WTC11 (cell line): ENCODE measurements at regions not wholly inside any gene's neighbourhood (a gene's known extent, or its start where the extent isn't known, plus 50 kb on each side); places are given as distances from the start of the nearest gene placed in this dataset.

Experiments
- ATAC-seq: fragments of 200-7000 bp; cut with Tn5 transposase; 2 replicates; pipeline ENCODE4 v1.10.0; 2021; ENCODE audit warnings: mild to moderate bottlenecking, moderate library complexity
- CTCF ChIA-PET: fragments of 300-600 bp; sonication (Branson Sonifier 250); formaldehyde crosslinking; loops from one replicate; lab custom pipeline; 2021; ENCODE audit warnings: antibody characterized with exemption; lab: Charles Lee
- POLR2A ChIA-PET: fragments of 350-600 bp; sonication (Branson Sonifier 250); formaldehyde crosslinking; loops from one replicate; lab custom pipeline; 2021; ENCODE audit warnings: antibody characterized with exemption; lab: Charles Lee
- DNase-seq: peaks from one replicate; pipeline ENCODE4 v3.0.0; 2021; ENCODE audit warnings: low spot score
- H3K27ac Mint-ChIP-seq: 2 replicates; pipeline ENCODE4 v1.8.0; 2021; ENCODE audit warnings: mixed read lengths
- H3K27me3 Mint-ChIP-seq: 2 replicates; pipeline ENCODE4 v1.8.0; 2021; ENCODE audit warnings: low read depth, mild to moderate bottlenecking, moderate library complexity, mixed read lengths
- H3K36me3 Mint-ChIP-seq: 2 replicates; pipeline ENCODE4 v1.8.0; 2021; ENCODE audit warnings: mixed read lengths
- H3K4me1 Mint-ChIP-seq: 2 replicates; pipeline ENCODE4 v1.8.0; 2022; ENCODE audit warnings: mixed read lengths
- H3K4me3 Mint-ChIP-seq: 2 replicates; pipeline ENCODE4 v1.8.0; 2021; ENCODE audit warnings: mild to moderate bottlenecking, moderate library complexity, mixed read lengths
- H3K9me3 Mint-ChIP-seq: 2 replicates; pipeline ENCODE4 v1.8.0; 2021; ENCODE audit warnings: mixed read lengths
- E2F1 ChIP-seq: sonication (generic); formaldehyde crosslinking; IDR thresholded peaks from 2 replicates; pipeline ENCODE4 v1.8.0; 2022; ENCODE audit warnings: mild to moderate bottlenecking, missing genetic modification reagents
- ETV6 ChIP-seq: sonication (generic); formaldehyde crosslinking; IDR thresholded peaks from 2 replicates; pipeline ENCODE4 v1.8.1; 2022; ENCODE audit warnings: mild to moderate bottlenecking, missing genetic modification reagents
- FOXK1 ChIP-seq: sonication (generic); formaldehyde crosslinking; IDR thresholded peaks from 2 replicates; pipeline ENCODE4 v1.8.0; 2022; ENCODE audit warnings: mild to moderate bottlenecking, moderate library complexity, missing genetic modification reagents
- GABPB1 ChIP-seq: sonication (generic); formaldehyde crosslinking; IDR thresholded peaks from 2 replicates; pipeline ENCODE4 v1.8.1; 2023; ENCODE audit warnings: mild to moderate bottlenecking, missing genetic modification reagents
- IRF1 ChIP-seq: sonication (generic); formaldehyde crosslinking; IDR thresholded peaks from 2 replicates; pipeline ENCODE4 v1.8.0; 2023; ENCODE audit warnings: missing genetic modification reagents
- JUN ChIP-seq: sonication (generic); formaldehyde crosslinking; IDR thresholded peaks from 2 replicates; pipeline ENCODE4 v1.8.0; 2023; ENCODE audit warnings: mild to moderate bottlenecking, missing genetic modification reagents
- OVOL2 ChIP-seq: fragments of 250-450 bp; sonication (Bioruptor Pico); IDR thresholded peaks from 2 replicates; pipeline ENCODE4 v1.9.0; 2021; ENCODE audit warnings: mild to moderate bottlenecking, borderline replicate concordance
- PRDM15 ChIP-seq: sonication (generic); formaldehyde crosslinking; IDR thresholded peaks from 2 replicates; pipeline ENCODE4 v1.8.0; 2022; ENCODE audit warnings: missing genetic modification reagents
- PRRX2 ChIP-seq: fragments of 250-450 bp; sonication (Bioruptor Pico); IDR thresholded peaks from 2 replicates; pipeline ENCODE4 v1.8.0; 2021; ENCODE audit warnings: mild to moderate bottlenecking
- SP1 ChIP-seq: sonication (generic); formaldehyde crosslinking; conservative IDR thresholded peaks from 2 replicates; pipeline ENCODE4 v1.8.1; 2022; ENCODE audit warnings: missing genetic modification reagents
- TP53 ChIP-seq: sonication (generic); formaldehyde crosslinking; IDR thresholded peaks from 2 replicates; pipeline ENCODE4 v1.8.1; 2023; ENCODE audit warnings: mild to moderate bottlenecking, missing genetic modification reagents
- ZBTB21 ChIP-seq: sonication (generic); formaldehyde crosslinking; IDR thresholded peaks from 2 replicates; pipeline ENCODE4 v1.8.1; 2023; ENCODE audit warnings: mild to moderate bottlenecking, missing genetic modification reagents, borderline replicate concordance
- ZBTB43 ChIP-seq: sonication (generic); formaldehyde crosslinking; IDR thresholded peaks from 2 replicates; pipeline ENCODE4 v1.8.1; 2023; ENCODE audit warnings: mild to moderate bottlenecking, missing genetic modification reagents
- ZNF425 ChIP-seq: fragments of 250-450 bp; sonication (Bioruptor Pico); conservative IDR thresholded peaks from 2 replicates; pipeline ENCODE4 v1.9.0; 2021; ENCODE audit warnings: mild to moderate bottlenecking
- ZNF671 ChIP-seq: fragments of 250-450 bp; sonication (Bioruptor Pico); IDR thresholded peaks from 2 replicates; pipeline ENCODE4 v1.8.0; 2021; ENCODE audit warnings: mild to moderate bottlenecking
- ZSCAN18 ChIP-seq: fragments of 250-450 bp; sonication (Bioruptor Pico); IDR thresholded peaks from 2 replicates; pipeline ENCODE4 v2.1.2; 2022; ENCODE audit warnings: mild to moderate bottlenecking, moderate library complexity
- TF ChIP-seq, protein P1 (sequence below): sonication (generic); formaldehyde crosslinking; IDR thresholded peaks from 2 replicates; pipeline ENCODE4 v1.8.1; 2023; ENCODE audit warnings: mild to moderate bottlenecking, missing genetic modification reagents
- TF ChIP-seq, protein P2 (sequence below): sonication (generic); formaldehyde crosslinking; IDR thresholded peaks from 2 replicates; pipeline ENCODE4 v1.8.0; 2022; ENCODE audit warnings: mild to moderate bottlenecking, missing genetic modification reagents

GRCh38 chr9:78871452-78872331, 574.8 kb downstream of the PSAT1 start:
- DNase-seq (no peak), ATAC-seq (no peak)
- CTCF ChIA-PET = no interaction called here
- peaks cover 12% of the 10 kb centered on the region for H3K9me3 Mint-ChIP-seq
- no peak for TF ChIP-seq ZNF425 (CRISPR knock-in tag)
- no peak for TF ChIP-seq ZSCAN18
- no peak for TF ChIP-seq E2F1 (CRISPR knock-in tag)
- no peak for TF ChIP-seq FOXK1
- TF ChIP-seq, protein P1, sequence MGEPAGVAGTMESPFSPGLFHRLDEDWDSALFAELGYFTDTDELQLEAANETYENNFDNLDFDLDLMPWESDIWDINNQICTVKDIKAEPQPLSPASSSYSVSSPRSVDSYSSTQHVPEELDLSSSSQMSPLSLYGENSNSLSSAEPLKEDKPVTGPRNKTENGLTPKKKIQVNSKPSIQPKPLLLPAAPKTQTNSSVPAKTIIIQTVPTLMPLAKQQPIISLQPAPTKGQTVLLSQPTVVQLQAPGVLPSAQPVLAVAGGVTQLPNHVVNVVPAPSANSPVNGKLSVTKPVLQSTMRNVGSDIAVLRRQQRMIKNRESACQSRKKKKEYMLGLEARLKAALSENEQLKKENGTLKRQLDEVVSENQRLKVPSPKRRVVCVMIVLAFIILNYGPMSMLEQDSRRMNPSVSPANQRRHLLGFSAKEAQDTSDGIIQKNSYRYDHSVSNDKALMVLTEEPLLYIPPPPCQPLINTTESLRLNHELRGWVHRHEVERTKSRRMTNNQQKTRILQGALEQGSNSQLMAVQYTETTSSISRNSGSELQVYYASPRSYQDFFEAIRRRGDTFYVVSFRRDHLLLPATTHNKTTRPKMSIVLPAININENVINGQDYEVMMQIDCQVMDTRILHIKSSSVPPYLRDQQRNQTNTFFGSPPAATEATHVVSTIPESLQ (CRISPR knock-in tag) = no peak
- no peak overlapping the region for H3K27ac Mint-ChIP-seq
- H3K36me3 Mint-ChIP-seq = peaks cover 2% of the 10 kb centered on the region; the same call in 1 of the 2 replicates
- no peaks in the 10 kb centered on the region for H3K4me1 Mint-ChIP-seq
- POLR2A ChIA-PET = no interaction called here
- no peak overlapping the region for H3K4me3 Mint-ChIP-seq
- H3K27me3 Mint-ChIP-seq = no peaks in the 10 kb centered on the region

DNA sequence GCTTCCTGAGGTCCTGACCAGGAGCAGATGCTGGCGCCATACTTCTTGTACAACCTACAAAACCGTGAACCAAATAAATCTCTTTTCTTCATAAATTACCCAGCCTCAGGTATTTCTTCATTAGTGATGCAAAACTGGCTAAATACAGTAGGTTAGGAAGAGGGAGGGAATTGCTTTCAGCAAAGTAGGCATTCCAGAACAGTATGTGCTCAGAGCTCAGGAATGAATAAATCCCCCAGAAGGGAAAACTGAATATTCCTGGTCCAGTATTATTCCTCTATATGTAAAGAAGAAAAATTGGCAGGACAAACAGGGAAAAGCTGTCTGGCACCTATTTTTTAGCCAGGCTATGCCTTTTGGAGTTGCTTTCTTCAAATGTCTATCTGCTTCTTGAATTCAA, 577.1 kb downstream of the PSAT1 start:
- POLR2A ChIA-PET = no interaction called here
- H3K27ac Mint-ChIP-seq = no peak overlapping the region
- DNase-seq = no peak
- TF ChIP-seq TP53 (no peak), IRF1 (CRISPR knock-in tag) (no peak), ZNF671 (CRISPR knock-in tag) (no peak), OVOL2 (no peak), ZBTB43 (CRISPR knock-in tag) (no peak), ETV6 (no peak), JUN (CRISPR knock-in tag) (no peak), SP1 (CRISPR knock-in tag) (no peak), PRDM15 (CRISPR knock-in tag) (no peak), PRRX2 (CRISPR knock-in tag) (no peak), ZBTB21 (no peak), GABPB1 (CRISPR knock-in tag) (no peak)
- TF ChIP-seq, protein P2, sequence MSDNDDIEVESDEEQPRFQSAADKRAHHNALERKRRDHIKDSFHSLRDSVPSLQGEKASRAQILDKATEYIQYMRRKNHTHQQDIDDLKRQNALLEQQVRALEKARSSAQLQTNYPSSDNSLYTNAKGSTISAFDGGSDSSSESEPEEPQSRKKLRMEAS (CRISPR knock-in tag) = no peak
- TF ChIP-seq, all 79 proteins: peak for 0
- CTCF ChIA-PET = no interaction called here
- Mint-ChIP-seq H3K27me3 (no peaks in the 10 kb centered on the region), H3K36me3 (peaks cover 2% of the 10 kb centered on the region; the same call in 1 of the 2 replicates), H3K4me1 (no peaks in the 10 kb centered on the region), H3K9me3 (peaks cover 12% of the 10 kb centered on the region), H3K4me3 (no peak overlapping the region)
- ATAC-seq = no peak
